Body of pancreas (tissue), 4 donors: ENCODE measurements at regions not wholly inside any gene's neighbourhood (a gene's known extent, or its start where the extent isn't known, plus 50 kb on each side); places are given as distances from the start of the nearest gene placed in this dataset.
"Not testable (repeated sequence)": the region's sequence is repeated elsewhere in the genome, so short reads cannot be mapped to it uniquely, and the experiment has no call there.

ENCODE experiments used
- CTCF ChIP-seq, 7 experiments: fragments of 450-650 bp in 4 of 7; fragments of 200-600 bp in 3 of 7; sonication (generic) in 3 of 7; IDR thresholded peaks; one replicate each; pipeline ENCODE4 v1.5.1; 2016 to 2019; ENCODE audit warnings: antibody characterized with exemption in 7 of 7
- POLR2A ChIP-seq, 3 donors: fragments of 450-650 bp; IDR thresholded peaks; one replicate each; pipeline ENCODE4 v1.6.1; 2016; ENCODE audit warnings: antibody characterized with exemption in 3 of 3, mild to moderate bottlenecking in 2 of 3

- TF ChIP-seq CTCF, POLR2A (IDR thresholded peaks at IDR 0.05): not testable (repeated sequence)
These were observed 1344.2 kb downstream of the AMY1C start for GRCh38 chr1:105093893-105094292.
